ENCODE measurements at regions not wholly inside any gene's neighbourhood (a gene's known extent, or its start where the extent isn't known, plus 50 kb on each side); places are given as distances from the start of the nearest gene placed in this dataset.

DNA sequence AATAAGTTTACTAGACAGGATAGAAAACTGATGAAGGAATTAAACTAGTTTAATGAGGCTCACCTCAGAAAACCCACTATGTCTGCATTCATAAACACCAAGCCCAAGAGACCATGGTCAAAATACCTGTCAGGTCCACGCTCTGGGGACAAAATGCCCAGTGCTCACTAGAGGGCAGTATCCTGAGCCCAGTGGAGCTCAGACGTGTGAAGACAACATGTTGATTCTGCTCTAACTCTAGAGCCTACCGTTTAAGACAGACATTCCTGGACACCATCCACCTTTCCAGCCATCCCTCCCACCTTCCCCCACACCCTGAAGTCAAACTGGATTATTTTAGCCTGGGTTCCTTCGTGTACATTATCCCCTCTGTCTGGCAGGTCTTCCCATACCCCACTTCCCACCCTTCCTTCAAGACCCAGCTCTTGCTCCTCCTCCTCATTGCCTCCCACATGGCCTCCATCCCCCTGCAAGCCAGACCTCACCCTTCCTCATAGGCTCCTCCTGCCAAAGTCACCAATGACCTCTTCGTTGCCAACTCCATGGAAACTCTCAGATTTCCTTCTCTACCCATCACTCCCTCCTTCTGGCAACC lies 142.3 kb upstream of the FSTL4 start:
- TF ChIP-seq, protein P1, sequence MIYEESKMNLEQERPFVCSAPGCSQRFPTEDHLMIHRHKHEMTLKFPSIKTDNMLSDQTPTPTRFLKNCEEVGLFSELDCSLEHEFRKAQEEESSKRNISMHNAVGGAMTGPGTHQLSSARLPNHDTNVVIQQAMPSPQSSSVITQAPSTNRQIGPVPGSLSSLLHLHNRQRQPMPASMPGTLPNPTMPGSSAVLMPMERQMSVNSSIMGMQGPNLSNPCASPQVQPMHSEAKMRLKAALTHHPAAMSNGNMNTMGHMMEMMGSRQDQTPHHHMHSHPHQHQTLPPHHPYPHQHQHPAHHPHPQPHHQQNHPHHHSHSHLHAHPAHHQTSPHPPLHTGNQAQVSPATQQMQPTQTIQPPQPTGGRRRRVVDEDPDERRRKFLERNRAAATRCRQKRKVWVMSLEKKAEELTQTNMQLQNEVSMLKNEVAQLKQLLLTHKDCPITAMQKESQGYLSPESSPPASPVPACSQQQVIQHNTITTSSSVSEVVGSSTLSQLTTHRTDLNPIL (CRISPR knock-in tag; IDR thresholded peaks at IDR 0.05; ENCODE audit: low read depth), result no peak
- TF ChIP-seq ZFP3 (CRISPR knock-in tag; IDR thresholded peaks at IDR 0.05) (no peak), ZFP30 (CRISPR knock-in tag; IDR thresholded peaks at IDR 0.05) (no peak), CSDC2 (CRISPR knock-in tag; IDR thresholded peaks at IDR 0.05) (no peak)

DNA sequence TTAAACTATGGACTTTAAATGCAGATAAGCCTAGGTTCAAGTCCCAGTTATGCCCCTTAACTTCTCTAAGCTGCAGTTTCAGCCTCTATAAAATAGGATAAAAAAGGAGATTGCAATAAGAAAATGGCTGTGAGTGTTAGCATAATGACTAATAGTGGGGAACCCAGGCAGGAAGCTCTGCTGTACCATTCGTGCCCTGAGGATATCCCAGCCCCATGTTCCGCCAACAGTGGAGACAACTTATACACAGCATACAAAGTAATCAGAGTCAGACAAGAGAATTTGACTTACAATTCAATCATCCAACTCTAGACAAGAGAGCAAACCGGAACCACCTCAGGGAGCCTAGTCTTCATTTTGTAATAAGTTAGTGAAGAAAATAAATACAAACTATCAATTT lies 141.5 kb upstream of the FSTL4 start:
- TF ChIP-seq, protein P1 (CRISPR knock-in tag; IDR thresholded peaks at IDR 0.05; ENCODE audit: low read depth), result no peak
- TF ChIP-seq TCF4 (CRISPR knock-in tag; IDR thresholded peaks at IDR 0.05; ENCODE audit: borderline replicate concordance) (no peak), ZC3H10 (CRISPR knock-in tag; IDR thresholded peaks at IDR 0.05) (no peak), ZNF70 (CRISPR knock-in tag; IDR thresholded peaks at IDR 0.05) (no peak), RARB (CRISPR knock-in tag; IDR thresholded peaks at IDR 0.05) (no peak)
- no peak for ATAC-seq

More for the DNA sequence above, 142.3 kb upstream of the FSTL4 start:
- ATAC-seq, result peak; percentile 71

DNA sequence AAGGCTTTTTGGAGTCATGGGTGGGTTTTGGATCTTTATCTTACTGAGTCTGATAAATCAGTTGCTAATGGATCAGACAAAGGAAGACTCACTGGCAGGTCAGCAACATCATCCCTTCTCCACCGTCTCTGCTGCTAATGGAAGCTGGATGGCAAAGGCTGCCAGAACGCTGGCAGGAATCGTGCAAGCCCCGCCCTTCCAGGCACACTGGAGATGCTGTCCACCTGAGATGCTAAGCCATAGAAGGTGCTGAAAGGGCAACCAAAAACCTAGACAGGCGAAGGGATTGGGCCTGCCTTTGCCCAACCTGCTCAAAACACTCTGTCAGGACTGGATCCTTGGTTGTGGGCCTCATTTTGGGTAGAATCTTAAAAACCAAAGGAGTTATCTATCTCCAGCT lies 139.5 kb upstream of the FSTL4 start:
- no peak for TF ChIP-seq ZNF8 (CRISPR knock-in tag; IDR thresholded peaks at IDR 0.05)
- TF ChIP-seq ZNF565 (CRISPR knock-in tag; conservative IDR thresholded peaks at IDR 0.05; ENCODE audit: low read depth), result no peak
- no peak for TF ChIP-seq OSR1 (CRISPR knock-in tag; IDR thresholded peaks at IDR 0.05)
- TF ChIP-seq ZNF70 (CRISPR knock-in tag; IDR thresholded peaks at IDR 0.05), result no peak
- no peak for TF ChIP-seq BACH2 (CRISPR knock-in tag; IDR thresholded peaks at IDR 0.05; ENCODE audit: borderline replicate concordance)
- TF ChIP-seq, protein P1 (CRISPR knock-in tag; IDR thresholded peaks at IDR 0.05; ENCODE audit: low read depth), result no peak
- TF ChIP-seq CSDC2 (CRISPR knock-in tag; IDR thresholded peaks at IDR 0.05), result no peak
- no peak for TF ChIP-seq PPARA (CRISPR knock-in tag; IDR thresholded peaks at IDR 0.05; ENCODE audit: borderline replicate concordance)
- no peak for TF ChIP-seq TOX (CRISPR knock-in tag; IDR thresholded peaks at IDR 0.05; ENCODE audit: borderline replicate concordance)
- TF ChIP-seq ZC3H10 (CRISPR knock-in tag; IDR thresholded peaks at IDR 0.05), result no peak
- no peak for TF ChIP-seq ESRRG (CRISPR knock-in tag; IDR thresholded peaks at IDR 0.05)
- TF ChIP-seq SNAI2 (CRISPR knock-in tag; IDR thresholded peaks at IDR 0.05), result no peak
- no peak for TF ChIP-seq RARB (CRISPR knock-in tag; IDR thresholded peaks at IDR 0.05)
- TF ChIP-seq, protein P2, sequence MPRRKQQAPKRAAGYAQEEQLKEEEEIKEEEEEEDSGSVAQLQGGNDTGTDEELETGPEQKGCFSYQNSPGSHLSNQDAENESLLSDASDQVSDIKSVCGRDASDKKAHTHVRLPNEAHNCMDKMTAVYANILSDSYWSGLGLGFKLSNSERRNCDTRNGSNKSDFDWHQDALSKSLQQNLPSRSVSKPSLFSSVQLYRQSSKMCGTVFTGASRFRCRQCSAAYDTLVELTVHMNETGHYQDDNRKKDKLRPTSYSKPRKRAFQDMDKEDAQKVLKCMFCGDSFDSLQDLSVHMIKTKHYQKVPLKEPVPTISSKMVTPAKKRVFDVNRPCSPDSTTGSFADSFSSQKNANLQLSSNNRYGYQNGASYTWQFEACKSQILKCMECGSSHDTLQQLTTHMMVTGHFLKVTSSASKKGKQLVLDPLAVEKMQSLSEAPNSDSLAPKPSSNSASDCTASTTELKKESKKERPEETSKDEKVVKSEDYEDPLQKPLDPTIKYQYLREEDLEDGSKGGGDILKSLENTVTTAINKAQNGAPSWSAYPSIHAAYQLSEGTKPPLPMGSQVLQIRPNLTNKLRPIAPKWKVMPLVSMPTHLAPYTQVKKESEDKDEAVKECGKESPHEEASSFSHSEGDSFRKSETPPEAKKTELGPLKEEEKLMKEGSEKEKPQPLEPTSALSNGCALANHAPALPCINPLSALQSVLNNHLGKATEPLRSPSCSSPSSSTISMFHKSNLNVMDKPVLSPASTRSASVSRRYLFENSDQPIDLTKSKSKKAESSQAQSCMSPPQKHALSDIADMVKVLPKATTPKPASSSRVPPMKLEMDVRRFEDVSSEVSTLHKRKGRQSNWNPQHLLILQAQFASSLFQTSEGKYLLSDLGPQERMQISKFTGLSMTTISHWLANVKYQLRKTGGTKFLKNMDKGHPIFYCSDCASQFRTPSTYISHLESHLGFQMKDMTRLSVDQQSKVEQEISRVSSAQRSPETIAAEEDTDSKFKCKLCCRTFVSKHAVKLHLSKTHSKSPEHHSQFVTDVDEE (CRISPR knock-in tag; IDR thresholded peaks at IDR 0.05), result no peak
- TF ChIP-seq ARNTL (CRISPR knock-in tag; IDR thresholded peaks at IDR 0.05; ENCODE audit: borderline replicate concordance, low read depth), result no peak
- TF ChIP-seq ZFP30 (CRISPR knock-in tag; IDR thresholded peaks at IDR 0.05), result no peak
- no peak for TF ChIP-seq GLIS3 (CRISPR knock-in tag; IDR thresholded peaks at IDR 0.05)
- ATAC-seq, result no peak

DNA sequence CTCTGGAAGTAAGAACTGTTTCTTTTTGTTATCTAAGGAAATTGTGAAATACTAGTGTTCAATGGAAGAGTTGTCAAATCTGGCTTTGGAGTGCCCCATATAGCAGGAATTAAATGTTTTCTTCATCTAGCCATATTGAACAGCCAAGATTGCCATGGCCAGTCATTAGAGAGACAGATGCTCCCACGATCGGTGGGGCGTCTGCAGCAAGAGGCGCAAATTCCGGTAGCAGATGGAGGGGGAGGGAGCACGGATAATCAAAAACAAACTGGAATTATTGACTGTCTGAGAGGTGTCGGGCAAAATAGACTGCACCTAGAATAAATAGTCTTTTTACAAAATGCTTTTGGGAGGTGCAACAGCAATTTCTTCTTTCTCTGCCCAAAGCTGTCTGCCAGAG lies 139.1 kb upstream of the FSTL4 start:
- TF ChIP-seq, protein P3, sequence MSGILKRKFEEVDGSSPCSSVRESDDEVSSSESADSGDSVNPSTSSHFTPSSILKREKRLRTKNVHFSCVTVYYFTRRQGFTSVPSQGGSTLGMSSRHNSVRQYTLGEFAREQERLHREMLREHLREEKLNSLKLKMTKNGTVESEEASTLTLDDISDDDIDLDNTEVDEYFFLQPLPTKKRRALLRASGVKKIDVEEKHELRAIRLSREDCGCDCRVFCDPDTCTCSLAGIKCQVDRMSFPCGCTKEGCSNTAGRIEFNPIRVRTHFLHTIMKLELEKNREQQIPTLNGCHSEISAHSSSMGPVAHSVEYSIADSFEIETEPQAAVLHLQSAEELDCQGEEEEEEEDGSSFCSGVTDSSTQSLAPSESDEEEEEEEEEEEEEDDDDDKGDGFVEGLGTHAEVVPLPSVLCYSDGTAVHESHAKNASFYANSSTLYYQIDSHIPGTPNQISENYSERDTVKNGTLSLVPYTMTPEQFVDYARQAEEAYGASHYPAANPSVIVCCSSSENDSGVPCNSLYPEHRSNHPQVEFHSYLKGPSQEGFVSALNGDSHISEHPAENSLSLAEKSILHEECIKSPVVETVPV (CRISPR knock-in tag; IDR thresholded peaks at IDR 0.05), result no peak
- TF ChIP-seq, protein P1 (CRISPR knock-in tag; IDR thresholded peaks at IDR 0.05; ENCODE audit: low read depth), result no peak
- no peak for TF ChIP-seq ZC3H10 (CRISPR knock-in tag; IDR thresholded peaks at IDR 0.05)
- TF ChIP-seq ZFP3 (CRISPR knock-in tag; IDR thresholded peaks at IDR 0.05), result no peak
- TF ChIP-seq CSDC2 (CRISPR knock-in tag; IDR thresholded peaks at IDR 0.05), result no peak
- no peak for TF ChIP-seq PPARA (CRISPR knock-in tag; IDR thresholded peaks at IDR 0.05; ENCODE audit: borderline replicate concordance)
- TF ChIP-seq, protein P4, sequence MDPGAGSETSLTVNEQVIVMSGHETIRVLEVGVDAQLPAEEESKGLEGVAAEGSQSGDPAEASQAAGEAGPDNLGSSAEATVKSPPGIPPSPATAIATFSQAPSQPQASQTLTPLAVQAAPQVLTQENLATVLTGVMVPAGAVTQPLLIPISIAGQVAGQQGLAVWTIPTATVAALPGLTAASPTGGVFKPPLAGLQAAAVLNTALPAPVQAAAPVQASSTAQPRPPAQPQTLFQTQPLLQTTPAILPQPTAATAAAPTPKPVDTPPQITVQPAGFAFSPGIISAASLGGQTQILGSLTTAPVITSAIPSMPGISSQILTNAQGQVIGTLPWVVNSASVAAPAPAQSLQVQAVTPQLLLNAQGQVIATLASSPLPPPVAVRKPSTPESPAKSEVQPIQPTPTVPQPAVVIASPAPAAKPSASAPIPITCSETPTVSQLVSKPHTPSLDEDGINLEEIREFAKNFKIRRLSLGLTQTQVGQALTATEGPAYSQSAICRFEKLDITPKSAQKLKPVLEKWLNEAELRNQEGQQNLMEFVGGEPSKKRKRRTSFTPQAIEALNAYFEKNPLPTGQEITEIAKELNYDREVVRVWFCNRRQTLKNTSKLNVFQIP (CRISPR knock-in tag; IDR thresholded peaks at IDR 0.05; ENCODE audit: borderline replicate concordance, low read depth), result no peak
- ATAC-seq, result no peak
